ENCODE measurements at regions not wholly inside any gene's neighbourhood (a gene's known extent, or its start where the extent isn't known, plus 50 kb on each side); places are given as distances from the start of the nearest gene placed in this dataset.

DNA sequence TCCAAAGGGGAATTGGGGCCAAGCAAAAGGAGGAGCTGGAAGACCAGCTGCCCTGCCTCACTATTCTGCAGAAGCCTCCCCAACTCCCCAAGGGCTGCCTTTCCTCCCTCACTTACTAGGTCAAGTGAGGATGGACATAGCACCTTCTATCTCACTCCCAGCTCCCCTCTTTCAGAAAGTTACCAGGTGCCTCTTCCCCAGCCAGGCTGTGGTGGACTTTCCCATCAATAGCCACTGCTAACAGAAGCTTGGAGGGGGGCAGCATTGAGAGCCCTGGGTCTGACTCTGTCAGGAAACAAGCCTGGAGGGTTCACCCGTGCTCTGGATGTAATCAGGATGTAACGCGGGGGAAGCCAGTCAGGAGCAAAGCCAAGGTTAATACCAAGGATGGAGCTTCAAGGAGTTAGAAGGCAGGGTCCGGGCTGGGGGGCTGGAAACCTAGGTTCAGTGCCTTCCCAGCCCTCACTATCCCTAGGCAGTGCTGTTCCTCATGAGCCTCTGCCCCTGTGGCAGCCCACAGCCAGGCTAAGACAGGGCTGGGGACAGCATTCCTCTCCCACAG is 127.8 kb upstream of the NGF start:
- TF ChIP-seq POLR2AphosphoS5 (IDR thresholded peaks at IDR 0.05; ENCODE audit: low read depth, low read length), result no peak
- TF ChIP-seq SIN3A (IDR thresholded peaks at IDR 0.05; ENCODE audit: borderline replicate concordance, insufficient read depth, low read length), result no peak
- TF ChIP-seq TAF1 (IDR thresholded peaks at IDR 0.05; ENCODE audit: borderline replicate concordance, insufficient read depth, low read length), result no peak
- TF ChIP-seq FOXP2 (optimal IDR thresholded peaks at IDR 0.05; ENCODE audit: borderline replicate concordance, extremely low read depth, extremely low read length, insufficient read depth), result no peak
- TF ChIP-seq, protein P1, sequence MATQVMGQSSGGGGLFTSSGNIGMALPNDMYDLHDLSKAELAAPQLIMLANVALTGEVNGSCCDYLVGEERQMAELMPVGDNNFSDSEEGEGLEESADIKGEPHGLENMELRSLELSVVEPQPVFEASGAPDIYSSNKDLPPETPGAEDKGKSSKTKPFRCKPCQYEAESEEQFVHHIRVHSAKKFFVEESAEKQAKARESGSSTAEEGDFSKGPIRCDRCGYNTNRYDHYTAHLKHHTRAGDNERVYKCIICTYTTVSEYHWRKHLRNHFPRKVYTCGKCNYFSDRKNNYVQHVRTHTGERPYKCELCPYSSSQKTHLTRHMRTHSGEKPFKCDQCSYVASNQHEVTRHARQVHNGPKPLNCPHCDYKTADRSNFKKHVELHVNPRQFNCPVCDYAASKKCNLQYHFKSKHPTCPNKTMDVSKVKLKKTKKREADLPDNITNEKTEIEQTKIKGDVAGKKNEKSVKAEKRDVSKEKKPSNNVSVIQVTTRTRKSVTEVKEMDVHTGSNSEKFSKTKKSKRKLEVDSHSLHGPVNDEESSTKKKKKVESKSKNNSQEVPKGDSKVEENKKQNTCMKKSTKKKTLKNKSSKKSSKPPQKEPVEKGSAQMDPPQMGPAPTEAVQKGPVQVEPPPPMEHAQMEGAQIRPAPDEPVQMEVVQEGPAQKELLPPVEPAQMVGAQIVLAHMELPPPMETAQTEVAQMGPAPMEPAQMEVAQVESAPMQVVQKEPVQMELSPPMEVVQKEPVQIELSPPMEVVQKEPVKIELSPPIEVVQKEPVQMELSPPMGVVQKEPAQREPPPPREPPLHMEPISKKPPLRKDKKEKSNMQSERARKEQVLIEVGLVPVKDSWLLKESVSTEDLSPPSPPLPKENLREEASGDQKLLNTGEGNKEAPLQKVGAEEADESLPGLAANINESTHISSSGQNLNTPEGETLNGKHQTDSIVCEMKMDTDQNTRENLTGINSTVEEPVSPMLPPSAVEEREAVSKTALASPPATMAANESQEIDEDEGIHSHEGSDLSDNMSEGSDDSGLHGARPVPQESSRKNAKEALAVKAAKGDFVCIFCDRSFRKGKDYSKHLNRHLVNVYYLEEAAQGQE (IDR thresholded peaks at IDR 0.05; ENCODE audit: insufficient read depth in 1 of 2, low read depth in 2 of 2, low read length in 2 of 2), result no peak
